PC-9 (cell line): ENCODE measurements at regions not wholly inside any gene's neighbourhood (a gene's known extent, or its start where the extent isn't known, plus 50 kb on each side); places are given as distances from the start of the nearest gene placed in this dataset.
"Not testable (repeated sequence)": the region's sequence is repeated elsewhere in the genome, so short reads cannot be mapped to it uniquely, and the experiment has no call there.

Experiments
- BruUV-seq: library from RNA; stranded (reverse); fragments of 400-500 nt; replicated peaks from 2 replicates; lab custom pipeline; 2021; lab: Mats Ljungman, UMichigan
- CTCF ChIA-PET: fragments of 300-600 bp; sonication (Branson Sonifier 250); formaldehyde crosslinking; loops from one replicate; lab custom pipeline; 2022; ENCODE audit warnings: antibody characterized with exemption; lab: Charles Lee
- POLR2A ChIA-PET: fragments of 300-600 bp; sonication (Branson Sonifier 250); formaldehyde crosslinking; loops from one replicate; lab custom pipeline; 2022; ENCODE audit warnings: antibody characterized with exemption; ENCODE audit not compliant: unreplicated experiment; lab: Charles Lee
- DNase-seq, 2 experiments: peaks; one replicate each; pipeline versions ENCODE4 v3.0.0 to v3.0.0-alpha.2; 2015 to 2022; ENCODE audit warnings: mixed read lengths in 1 of 2
- H2AFZ ChIP-seq: fragments of 200-600 bp; sonication (generic); 2 replicates; pipeline ENCODE4 v1.8.1; 2017; ENCODE audit warnings: antibody characterized with exemption
- H3F3A ChIP-seq: fragments of 200-600 bp; sonication (generic); 2 replicates; pipeline ENCODE4 v1.8.1; 2017; ENCODE audit warnings: antibody characterized with exemption, mild to moderate bottlenecking, low read depth; ENCODE audit not compliant: insufficient read depth
- H3K27ac ChIP-seq: fragments of 200-600 bp; sonication (generic); 2 replicates; pipeline ENCODE4 v1.6.1; 2016; ENCODE audit warnings: mixed run types
- H3K27me3 ChIP-seq: fragments of 200-600 bp; sonication (generic); 2 replicates; pipeline ENCODE4 v1.6.1; 2016; ENCODE audit warnings: low read depth, mixed run types; ENCODE audit not compliant: insufficient read depth
- H3K36me3 ChIP-seq: fragments of 200-600 bp; sonication (generic); 2 replicates; pipeline ENCODE4 v1.6.1; 2016; ENCODE audit warnings: low read depth, mixed run types
- H3K4me1 ChIP-seq: fragments of 200-600 bp; sonication (generic); replicated peaks from 2 replicates; pipeline ENCODE4 v1.6.1; 2016; ENCODE audit warnings: mixed run types; ENCODE audit not compliant: insufficient read depth
- H3K4me2 ChIP-seq: fragments of 200-600 bp; sonication (generic); 2 replicates; pipeline ENCODE4 v1.6.1; 2017; ENCODE audit warnings: mixed run types
- H3K4me3 ChIP-seq: fragments of 200-600 bp; sonication (generic); 2 replicates; pipeline ENCODE4 v1.6.1; 2016; ENCODE audit warnings: mixed run types
- H3K79me2 ChIP-seq: fragments of 200-600 bp; sonication (generic); 2 replicates; pipeline ENCODE4 v1.6.1; 2017; ENCODE audit warnings: low read depth, mixed run types
- H3K9me2 ChIP-seq: fragments of 200-600 bp; sonication (generic); 2 replicates; pipeline ENCODE4 v1.8.1; 2017; ENCODE audit warnings: mild to moderate bottlenecking; ENCODE audit not compliant: insufficient read depth
- H3K9me3 ChIP-seq: fragments of 200-600 bp; sonication (generic); 2 replicates; pipeline ENCODE4 v1.8.1; 2016; ENCODE audit warnings: low read depth; ENCODE audit not compliant: insufficient read depth
- H4K20me1 ChIP-seq: fragments of 200-600 bp; sonication (generic); 2 replicates; pipeline ENCODE4 v1.8.1; 2017; ENCODE audit not compliant: insufficient read depth
- CTCF ChIP-seq: fragments of 200-600 bp; sonication (generic); conservative IDR thresholded peaks from 2 replicates; pipeline ENCODE4 v1.6.1; 2017; ENCODE audit warnings: mixed run types, antibody characterized with exemption, mild to moderate bottlenecking, moderate library complexity
- EZH2 ChIP-seq: fragments of 200-600 bp; sonication (generic); IDR thresholded peaks from 2 replicates; pipeline ENCODE4 v1.8.0; 2017; ENCODE audit warnings: antibody characterized with exemption, low read depth
- intact Hi-C: fragments of 100-400 bp; cut with micrococcal nuclease; formaldehyde crosslinking; loops from one replicate; pipeline ENCODE4 v1.10.0; 2022; ENCODE audit not compliant: unreplicated experiment

- CTCF ChIA-PET = interaction anchor here (1.0 kb wide), 1 partner anchor 48 kb away, joined by 4 read pairs; no protein-coding TSS in a partner anchor
- H3K9me2 ChIP-seq, DNase-seq, H3K27me3 ChIP-seq, H3K4me3 ChIP-seq, H3K27ac ChIP-seq, H3K36me3 ChIP-seq, H4K20me1 ChIP-seq, H3F3A ChIP-seq, H3K79me2 ChIP-seq, H2AFZ ChIP-seq, intact Hi-C loops, BruUV-seq, H3K4me1 ChIP-seq, H3K9me3 ChIP-seq, POLR2A ChIA-PET, H3K4me2 ChIP-seq: not testable (repeated sequence)
Observed at GRCh38 chr7:76117306-76117991, 69.5 kb downstream of the MDH2 start.

- POLR2A ChIA-PET, H3K27ac ChIP-seq, H2AFZ ChIP-seq, H3K9me3 ChIP-seq, intact Hi-C loops, H3K4me3 ChIP-seq, H3K4me2 ChIP-seq, H4K20me1 ChIP-seq, H3K36me3 ChIP-seq, CTCF ChIA-PET, BruUV-seq, H3K79me2 ChIP-seq, H3K27me3 ChIP-seq, H3F3A ChIP-seq, DNase-seq, H3K9me2 ChIP-seq: not testable (repeated sequence)
- peaks cover 16% of the 10 kb centered on the region for H3K4me1 ChIP-seq
Observed at GRCh38 chr7:76118253-76119036, 70.5 kb downstream of the MDH2 start.

GRCh38 chr7:76121044-76121443 lies 73.1 kb downstream of the MDH2 start:
- Histone ChIP-seq H3K27me3 (no peaks in the 10 kb centered on the region), H3F3A (no peaks in the 10 kb centered on the region), H3K4me2 (no peak overlapping the region), H3K9me3 (no peaks in the 10 kb centered on the region), H3K4me1 (peaks cover 20% of the 10 kb centered on the region), H3K79me2 (no peaks in the 10 kb centered on the region), H2AFZ (no peak overlapping the region), H3K27ac (no peak overlapping the region), H3K9me2 (no peaks in the 10 kb centered on the region), H3K4me3 (no peak overlapping the region), H4K20me1 (no peaks in the 10 kb centered on the region), H3K36me3 (no peaks in the 10 kb centered on the region)
- intact Hi-C loops = no loop called here
- TF ChIP-seq CTCF = no peak
- TF ChIP-seq EZH2 = no peak
- POLR2A ChIA-PET = no interaction called here
- CTCF ChIA-PET = no interaction called here
- no peak for DNase-seq
- no TSS peak for BruUV-seq

GRCh38 chr7:76122516-76123239 lies 74.8 kb downstream of the MDH2 start:
- H3K79me2 ChIP-seq = no peaks in the 10 kb centered on the region
- H3K4me1 ChIP-seq = peaks cover 20% of the 10 kb centered on the region
- H3K9me2 ChIP-seq = no peaks in the 10 kb centered on the region
- no peaks in the 10 kb centered on the region for H3K9me3 ChIP-seq
- H3K27ac ChIP-seq = no peak overlapping the region
- no peak for TF ChIP-seq CTCF
- TF ChIP-seq EZH2 = no peak
- H3K4me2 ChIP-seq = no peak overlapping the region
- H3K4me3 ChIP-seq = no peak overlapping the region
- no peak for DNase-seq
- no TSS peak for BruUV-seq
- H4K20me1 ChIP-seq = no peaks in the 10 kb centered on the region
- no peaks in the 10 kb centered on the region for H3K36me3 ChIP-seq
- H3K27me3 ChIP-seq = no peaks in the 10 kb centered on the region
- no peak overlapping the region for H2AFZ ChIP-seq
- H3F3A ChIP-seq = no peaks in the 10 kb centered on the region
- intact Hi-C loops = no loop called here
- POLR2A ChIA-PET = interaction anchor here (0.5 kb wide), 1 partner anchor 69 kb away, joined by 6 read pairs; no protein-coding TSS in a partner anchor
- CTCF ChIA-PET = interaction anchor here (1.2 kb wide), 1 partner anchor 53 kb away, joined by 4 read pairs; no protein-coding TSS in a partner anchor
